BJ (cell line): ENCODE measurements at regions not wholly inside any gene's neighbourhood (a gene's known extent, or its start where the extent isn't known, plus 50 kb on each side); places are given as distances from the start of the nearest gene placed in this dataset.
A peak's percentile ranks its signal among the peaks of the same experiment; 100 is the strongest.

Experiments used
- CTCF ChIA-PET: fragments of 350-600 bp; formaldehyde crosslinking; extraction: SDS; loops from one replicate; lab custom pipeline; 2021; ENCODE audit warnings: antibody characterized with exemption, inconsistent platforms; lab: Yijun Ruan, JAX
- POLR2A ChIA-PET: fragments of 300-600 bp; sonication (Branson Sonifier 250); formaldehyde crosslinking; extraction: SDS; loops from one replicate; lab custom pipeline; 2021; ENCODE audit warnings: antibody characterized with exemption; lab: Charles Lee
- DNase-seq: peaks from one replicate; pipeline ENCODE4 v3.0.0-alpha.2; 2011; ENCODE audit warnings: low read depth
- H3K27me3 ChIP-seq: 2 replicates; pipeline ENCODE4 v1.6.0; 2011; ENCODE audit warnings: low read length; ENCODE audit not compliant: control insufficient read depth, insufficient read depth
- H3K36me3 ChIP-seq: 2 replicates; pipeline ENCODE4 v1.5.1; 2011; ENCODE audit warnings: low read length; ENCODE audit not compliant: control insufficient read depth, insufficient read depth
- H3K4me3 ChIP-seq: 2 replicates; pipeline ENCODE4 v1.5.1; 2011; ENCODE audit warnings: low read depth, mild to moderate bottlenecking, control low read depth, low read length
- TF ChIP-seq, protein P1 (sequence below): IDR thresholded peaks from 2 replicates; pipeline ENCODE4 v1.5.1; 2011; ENCODE audit warnings: low read depth, mild to moderate bottlenecking, control low read depth, inconsistent platforms, low read length, moderate library complexity; ENCODE audit not compliant: insufficient read depth

DNA sequence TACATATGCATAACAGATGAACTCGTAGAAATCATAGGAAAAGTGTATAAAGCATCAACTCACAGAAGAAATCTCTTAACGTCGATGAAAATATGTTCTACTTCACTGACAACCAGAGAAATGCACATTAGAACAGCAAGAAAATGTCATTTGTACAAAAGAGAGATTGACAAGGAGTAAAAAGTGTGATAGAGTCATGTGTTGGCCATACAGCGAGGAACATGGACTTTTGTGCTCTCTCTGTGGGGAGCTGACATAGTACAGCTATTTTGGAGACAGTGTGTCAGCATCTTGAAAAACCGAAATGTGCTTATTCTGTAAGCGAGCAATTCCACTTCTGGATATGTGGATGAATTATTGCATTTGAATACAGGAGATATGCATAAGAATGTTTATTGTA is 477.9 kb downstream of the ICE1 start:
- ChIA-PET CTCF (no interaction called here), POLR2A (no interaction called here)
- Histone ChIP-seq H3K4me3 (no peak overlapping the region), H3K27me3 (no peaks in the 10 kb centered on the region), H3K36me3 (no peaks in the 10 kb centered on the region)
- TF ChIP-seq, protein P1, sequence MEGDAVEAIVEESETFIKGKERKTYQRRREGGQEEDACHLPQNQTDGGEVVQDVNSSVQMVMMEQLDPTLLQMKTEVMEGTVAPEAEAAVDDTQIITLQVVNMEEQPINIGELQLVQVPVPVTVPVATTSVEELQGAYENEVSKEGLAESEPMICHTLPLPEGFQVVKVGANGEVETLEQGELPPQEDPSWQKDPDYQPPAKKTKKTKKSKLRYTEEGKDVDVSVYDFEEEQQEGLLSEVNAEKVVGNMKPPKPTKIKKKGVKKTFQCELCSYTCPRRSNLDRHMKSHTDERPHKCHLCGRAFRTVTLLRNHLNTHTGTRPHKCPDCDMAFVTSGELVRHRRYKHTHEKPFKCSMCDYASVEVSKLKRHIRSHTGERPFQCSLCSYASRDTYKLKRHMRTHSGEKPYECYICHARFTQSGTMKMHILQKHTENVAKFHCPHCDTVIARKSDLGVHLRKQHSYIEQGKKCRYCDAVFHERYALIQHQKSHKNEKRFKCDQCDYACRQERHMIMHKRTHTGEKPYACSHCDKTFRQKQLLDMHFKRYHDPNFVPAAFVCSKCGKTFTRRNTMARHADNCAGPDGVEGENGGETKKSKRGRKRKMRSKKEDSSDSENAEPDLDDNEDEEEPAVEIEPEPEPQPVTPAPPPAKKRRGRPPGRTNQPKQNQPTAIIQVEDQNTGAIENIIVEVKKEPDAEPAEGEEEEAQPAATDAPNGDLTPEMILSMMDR, result no peak
- DNase-seq, result no peak

DNA sequence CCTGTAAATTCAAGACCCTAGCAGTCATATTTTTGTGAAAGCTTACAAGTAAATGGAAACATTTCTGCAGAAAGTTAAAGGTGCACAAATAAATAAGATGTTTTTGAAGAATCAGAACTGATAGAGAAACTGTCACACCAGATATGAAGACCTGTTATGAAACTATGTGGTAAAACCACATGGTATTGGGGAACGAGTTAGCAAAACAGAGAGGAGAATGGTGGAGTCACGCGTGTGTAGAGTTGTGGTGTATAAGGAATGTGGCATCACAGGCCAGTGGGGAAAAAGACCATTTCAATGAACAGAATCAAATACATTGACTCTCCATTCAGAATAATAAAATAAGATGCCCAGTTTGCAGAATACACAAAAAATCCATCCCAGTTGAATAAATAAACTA is 477.2 kb downstream of the ICE1 start:
- Histone ChIP-seq H3K27me3 (no peaks in the 10 kb centered on the region), H3K4me3 (no peak overlapping the region), H3K36me3 (no peaks in the 10 kb centered on the region)
- TF ChIP-seq, protein P1, result no peak
- POLR2A ChIA-PET, result no interaction called here
- no peak for DNase-seq
- CTCF ChIA-PET, result no interaction called here

DNA sequence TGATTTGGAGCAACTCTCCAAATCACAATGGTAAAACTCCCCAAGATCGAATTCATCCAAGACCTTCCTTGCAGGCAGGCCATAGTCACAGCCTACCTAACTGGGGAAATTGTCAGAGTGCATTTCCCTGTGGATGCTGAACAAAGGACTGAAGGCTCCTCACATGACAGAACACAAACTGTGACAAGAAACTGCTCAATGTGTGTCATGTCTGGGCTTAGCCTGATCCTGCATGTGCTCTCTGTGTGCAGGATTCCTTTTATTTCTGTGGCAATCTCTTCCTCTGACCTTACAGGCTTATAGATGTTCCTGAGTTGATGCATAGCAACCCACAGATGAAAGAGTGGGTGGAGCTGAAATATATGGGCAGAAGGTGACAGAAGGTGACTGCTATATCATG is 465.8 kb downstream of the ICE1 start:
- ChIA-PET POLR2A (no interaction called here), CTCF (no interaction called here)
- Histone ChIP-seq H3K4me3 (no peak overlapping the region), H3K36me3 (no peaks in the 10 kb centered on the region), H3K27me3 (no peaks in the 10 kb centered on the region)
- no peak for DNase-seq
- TF ChIP-seq, protein P1, result no peak

DNA sequence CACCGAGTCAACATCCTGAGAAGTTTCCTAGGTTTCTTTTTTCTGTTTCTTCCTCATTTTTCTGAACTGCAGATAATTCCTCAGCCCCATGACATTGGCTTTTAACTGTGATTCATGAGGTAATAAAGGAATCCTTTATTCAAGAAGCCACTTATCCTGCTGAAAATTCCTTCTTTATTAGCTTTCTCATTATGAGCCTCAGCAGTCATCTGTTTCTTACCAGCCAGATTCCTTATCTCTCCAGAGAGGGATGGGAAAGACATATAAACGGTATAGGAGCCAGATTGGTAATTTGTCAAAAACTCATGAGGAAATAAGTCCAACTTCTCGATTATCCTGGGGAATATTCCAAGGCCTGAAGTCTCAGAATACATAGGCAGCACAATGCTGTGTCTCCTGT is 465.4 kb downstream of the ICE1 start:
- no peak for DNase-seq
- ChIA-PET CTCF (no interaction called here), POLR2A (no interaction called here)
- H3K36me3 ChIP-seq, result no peaks in the 10 kb centered on the region
- no peaks in the 10 kb centered on the region for H3K27me3 ChIP-seq
- TF ChIP-seq, protein P1, result no peak
- H3K4me3 ChIP-seq, result no peak overlapping the region

DNA sequence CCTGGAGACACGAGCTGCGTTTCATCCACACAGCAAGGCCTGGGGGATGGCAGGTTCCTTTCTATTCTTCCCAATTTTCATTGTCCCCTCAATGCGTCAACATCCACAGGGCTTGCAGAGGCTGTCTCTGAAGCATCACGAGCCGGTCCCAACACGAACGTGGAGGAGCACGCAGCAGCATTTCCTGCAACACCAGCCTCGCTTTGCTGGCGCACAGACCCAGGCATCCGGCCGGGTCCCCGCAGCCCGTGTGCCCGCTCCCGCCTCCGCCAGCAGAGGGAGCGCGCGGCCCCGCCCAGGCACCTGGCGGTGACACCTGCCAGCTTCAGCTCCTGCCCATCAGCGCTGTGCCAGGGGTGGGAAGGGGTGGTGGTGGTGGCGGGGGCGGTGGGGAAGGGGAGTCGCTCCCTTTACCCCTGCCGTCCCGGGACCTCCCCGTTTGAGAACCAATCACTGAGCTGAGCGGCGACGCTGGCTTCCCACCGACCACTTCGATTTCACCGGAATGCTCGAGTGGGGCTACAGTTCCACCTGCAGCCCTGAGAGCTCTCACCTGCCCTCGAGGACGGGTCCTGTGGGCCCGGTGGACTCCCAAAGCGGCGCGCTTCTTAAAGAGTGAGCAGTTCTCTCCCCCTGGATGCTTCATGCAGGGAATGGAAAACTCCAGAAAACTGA is 464.5 kb downstream of the ICE1 start:
- H3K27me3 ChIP-seq, result no peaks in the 10 kb centered on the region
- CTCF ChIA-PET, result no interaction called here
- POLR2A ChIA-PET, result no interaction called here
- TF ChIP-seq, protein P1, result 0 out of 2 replicates have a peak, but pooled peaks have one; percentile 4
- no peak for DNase-seq
- H3K36me3 ChIP-seq, result no peaks in the 10 kb centered on the region
- no peak overlapping the region for H3K4me3 ChIP-seq
